Renal pelvis (tissue), 1 donor: ENCODE measurements at regions not wholly inside any gene's neighbourhood (a gene's known extent, or its start where the extent isn't known, plus 50 kb on each side); places are given as distances from the start of the nearest gene placed in this dataset.
"Not testable (repeated sequence)": the region's sequence is repeated elsewhere in the genome, so short reads cannot be mapped to it uniquely, and the experiment has no call there.

Experiments used
- DNase-seq: peaks from one replicate; pipeline ENCODE4 v3.0.0-alpha.2; 2013

DNA sequence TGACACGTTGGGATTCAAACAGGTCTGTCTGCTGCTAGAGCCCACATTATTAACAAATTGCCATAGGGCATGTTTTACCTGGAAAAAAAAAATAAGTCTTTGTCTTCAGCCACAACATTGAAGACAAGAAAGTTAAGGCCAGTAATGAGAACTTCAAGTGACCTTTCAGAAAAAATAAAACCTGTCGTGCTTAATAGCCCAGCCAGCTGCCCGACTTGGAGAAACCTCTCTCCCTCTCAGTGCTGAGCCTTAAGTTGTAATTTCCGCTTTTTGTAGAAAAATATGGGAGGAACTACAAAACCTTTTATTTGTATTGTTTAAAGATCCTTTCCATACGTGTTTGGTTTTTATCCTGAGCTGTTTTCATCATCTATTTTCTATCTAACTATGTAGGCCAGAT, 454.3 kb upstream of the SLITRK6 start:
- not testable (repeated sequence) for DNase-seq

DNA sequence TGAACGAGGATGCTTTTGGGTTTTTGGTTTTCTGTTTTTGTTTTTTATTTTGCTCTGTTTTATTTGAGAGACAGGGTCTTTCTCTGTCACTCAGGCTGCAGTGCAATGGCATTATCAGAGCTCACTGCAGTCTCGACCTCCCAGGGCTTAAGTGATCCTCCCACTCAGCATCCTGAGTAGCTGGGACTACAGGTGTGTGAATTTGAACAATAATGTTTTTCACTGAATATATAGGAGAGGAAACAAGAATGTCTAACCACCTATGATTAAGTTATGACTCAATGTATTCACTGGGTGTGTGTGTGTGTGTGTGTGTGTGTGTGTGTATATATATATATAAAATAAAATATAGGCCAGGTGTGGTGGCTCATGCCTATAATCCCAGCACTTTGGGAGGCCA, 456.6 kb upstream of the SLITRK6 start:
- not testable (repeated sequence) for DNase-seq

DNA sequence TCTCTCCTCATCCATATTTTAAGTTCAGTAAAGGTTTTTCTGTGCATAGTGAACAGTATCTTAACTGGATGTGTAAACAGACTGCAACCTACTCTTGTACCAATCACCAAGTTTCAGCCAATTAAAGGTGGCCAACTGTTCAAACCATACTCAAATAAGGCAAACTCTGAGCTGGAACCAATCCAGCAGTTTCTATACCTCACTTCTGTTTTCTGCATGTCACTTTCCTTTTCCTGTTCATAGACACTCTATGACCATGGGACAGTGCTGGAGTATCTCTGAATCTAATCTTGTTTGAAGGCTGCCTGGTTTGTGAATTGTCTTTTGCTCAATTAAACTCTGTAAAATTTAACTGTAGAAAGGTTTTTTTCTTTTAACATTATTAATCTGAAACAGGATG, 470.3 kb upstream of the SLITRK6 start:
- no peak for DNase-seq

DNA sequence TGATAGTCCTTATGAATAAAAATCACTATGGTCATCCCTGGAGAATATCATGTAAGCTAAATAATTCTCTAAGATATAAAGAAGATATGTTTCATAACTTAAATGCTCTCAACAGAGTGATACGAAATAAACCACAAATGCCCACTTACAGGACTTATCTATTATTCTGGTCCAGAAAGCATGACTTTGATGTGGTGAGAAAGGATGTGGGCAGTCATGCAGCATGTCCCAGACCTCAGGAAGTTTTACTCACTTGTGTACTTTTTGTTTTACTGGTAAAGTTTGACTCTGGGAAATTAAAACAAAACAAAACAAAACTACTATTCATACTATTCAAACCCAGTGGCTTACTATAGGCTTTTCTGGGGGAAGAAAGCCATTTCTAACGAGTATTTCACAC, 483.2 kb upstream of the SLITRK6 start:
- no peak for DNase-seq

DNA sequence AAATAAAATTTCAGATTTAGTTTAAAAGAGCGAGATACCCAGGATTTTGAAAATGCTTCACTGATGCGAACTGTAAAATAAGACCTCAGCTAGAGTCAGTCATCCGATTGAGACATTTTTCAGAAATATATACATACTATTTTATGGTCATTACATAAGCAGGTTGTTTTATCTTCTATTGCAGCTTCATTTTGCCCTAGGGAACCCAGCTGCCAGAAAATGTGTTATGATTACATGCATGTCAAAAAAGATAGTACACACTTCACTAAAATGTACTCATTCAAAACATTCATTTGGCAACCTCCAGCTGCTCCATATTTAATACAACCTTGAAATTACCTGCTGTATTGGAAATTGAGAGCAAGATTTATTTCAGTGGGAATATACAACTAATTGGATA, 483.8 kb upstream of the SLITRK6 start:
- no peak for DNase-seq

DNA sequence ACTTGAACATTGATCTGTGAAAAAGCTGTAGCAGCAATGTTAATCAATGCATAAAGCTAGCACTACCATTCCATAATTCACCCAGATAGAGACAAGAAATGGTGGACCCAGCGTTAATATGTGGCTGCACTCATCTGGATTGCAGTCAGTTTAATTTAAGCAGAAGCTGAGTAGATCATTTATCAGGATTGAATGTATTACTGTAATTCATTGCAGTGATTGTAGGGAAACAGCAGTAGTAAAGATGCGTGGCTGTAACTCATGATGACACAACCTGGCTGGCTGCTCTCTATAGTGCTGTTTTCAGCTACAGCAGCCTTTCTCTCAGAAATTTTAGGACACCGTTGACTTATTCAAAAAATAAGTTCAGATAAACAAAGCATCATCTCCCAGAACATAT, 499.5 kb upstream of the SLITRK6 start:
- peak; percentile 4 for DNase-seq

DNA sequence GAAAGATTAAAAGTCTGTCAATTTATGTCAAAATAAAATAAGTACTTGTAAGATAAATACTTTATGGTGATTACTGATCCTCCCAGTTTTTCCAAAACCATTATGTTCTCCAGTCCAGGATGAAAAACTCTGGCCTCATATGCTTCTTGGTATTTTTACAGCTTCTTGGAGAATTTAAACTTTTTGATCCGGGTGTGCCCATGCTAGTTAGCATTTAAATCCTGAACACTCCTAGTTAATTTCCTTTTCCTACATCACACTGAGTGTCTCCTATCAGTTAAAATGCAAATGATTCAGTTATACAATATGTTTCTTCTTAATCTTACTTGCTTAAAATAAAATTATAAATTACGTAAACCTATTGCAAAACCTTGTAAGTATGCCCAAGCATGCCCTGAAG, 499.9 kb upstream of the SLITRK6 start:
- no peak for DNase-seq

DNA sequence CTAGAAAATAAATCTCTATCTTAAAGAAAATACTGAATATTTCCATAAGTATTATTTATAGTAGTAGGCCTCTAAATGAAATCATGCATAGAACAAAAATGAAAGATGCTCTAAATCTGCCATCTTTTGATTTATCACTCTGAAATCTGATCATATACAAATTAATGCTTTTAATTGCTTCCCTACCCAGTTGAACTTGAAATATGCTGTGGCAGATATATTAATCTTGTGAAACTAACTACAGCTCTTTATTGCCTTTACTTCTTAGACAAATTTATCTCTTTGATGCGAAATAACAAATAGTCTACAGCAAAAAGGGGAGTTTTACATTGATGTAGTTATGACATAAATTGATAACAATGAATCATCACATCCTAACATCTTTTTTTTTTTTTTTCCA, 510.7 kb upstream of the SLITRK6 start:
- DNase-seq: no peak

DNA sequence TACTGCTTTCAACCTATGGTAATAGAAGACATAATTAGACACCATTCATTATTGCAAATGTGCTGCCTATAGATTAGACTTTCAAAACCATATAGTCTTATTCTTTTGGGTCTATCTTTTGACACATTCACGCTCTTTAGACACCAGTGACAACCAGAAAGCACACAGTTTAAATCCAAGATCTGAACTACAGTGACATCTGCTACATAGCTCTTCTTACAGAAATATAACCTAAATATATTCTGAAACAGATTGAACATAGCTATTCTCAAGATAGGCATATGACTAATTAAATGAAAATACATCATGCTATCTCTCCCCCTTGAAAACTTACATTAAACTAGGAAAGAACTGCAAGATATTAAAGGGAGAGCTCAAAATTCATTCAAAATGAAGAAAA, 514.2 kb upstream of the SLITRK6 start:
- DNase-seq: no peak

DNA sequence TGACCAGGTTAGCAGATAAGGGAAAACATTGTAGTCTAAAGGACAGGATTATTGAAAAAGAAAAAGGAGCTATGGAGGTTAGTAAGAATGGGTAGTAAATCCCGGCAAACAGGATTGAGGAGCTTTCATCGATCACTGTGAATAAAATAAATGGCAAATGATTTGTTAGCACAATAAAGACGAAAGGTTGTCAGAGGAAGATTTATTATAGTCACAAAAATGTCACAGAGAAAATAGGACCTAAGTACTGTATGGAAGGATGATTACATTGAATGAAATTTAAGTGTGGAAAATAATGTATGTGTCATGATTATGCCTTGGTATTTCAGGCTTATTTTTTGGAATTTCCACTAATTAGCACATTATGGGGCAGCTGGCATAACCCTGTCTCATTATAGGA, 519.2 kb upstream of the SLITRK6 start:
- no peak for DNase-seq

DNA sequence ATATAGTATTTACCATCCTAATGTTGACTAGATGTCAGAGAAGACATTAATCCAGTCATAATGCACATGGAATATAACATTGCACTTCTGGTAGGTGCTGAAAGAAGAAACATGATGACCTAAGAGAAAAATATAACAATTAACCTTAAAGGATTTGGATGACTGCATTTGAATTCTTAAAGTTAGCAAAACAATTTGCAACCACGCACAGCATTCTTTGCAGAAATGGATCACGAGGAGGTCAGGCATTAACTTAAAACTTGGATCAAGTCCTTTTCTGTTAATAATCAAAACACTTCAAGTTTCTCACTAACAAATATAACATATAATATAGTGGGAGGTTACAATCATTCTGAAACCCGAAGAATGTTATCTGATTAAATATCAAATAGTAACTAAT, 525.0 kb upstream of the SLITRK6 start:
- DNase-seq: no peak

DNA sequence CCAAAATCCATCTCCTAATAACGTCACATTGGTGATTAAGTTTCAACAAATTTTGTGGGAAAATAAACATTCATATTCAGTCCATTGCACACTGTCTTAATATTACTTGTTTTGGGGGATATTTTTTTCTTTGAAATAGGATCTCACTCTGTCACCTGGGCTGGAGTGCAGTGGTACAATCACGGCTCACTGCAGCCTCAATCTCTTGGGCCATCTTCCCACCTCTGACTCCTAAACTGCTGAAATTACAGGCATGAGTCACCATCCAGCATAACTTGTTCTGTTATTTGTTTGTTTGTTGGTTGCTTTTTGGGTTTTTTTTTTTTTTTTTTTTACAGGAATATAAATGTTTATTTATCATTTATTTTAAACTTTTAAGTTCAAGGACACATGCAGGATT, 556.1 kb upstream of the SLITRK6 start:
- DNase-seq: no peak

DNA sequence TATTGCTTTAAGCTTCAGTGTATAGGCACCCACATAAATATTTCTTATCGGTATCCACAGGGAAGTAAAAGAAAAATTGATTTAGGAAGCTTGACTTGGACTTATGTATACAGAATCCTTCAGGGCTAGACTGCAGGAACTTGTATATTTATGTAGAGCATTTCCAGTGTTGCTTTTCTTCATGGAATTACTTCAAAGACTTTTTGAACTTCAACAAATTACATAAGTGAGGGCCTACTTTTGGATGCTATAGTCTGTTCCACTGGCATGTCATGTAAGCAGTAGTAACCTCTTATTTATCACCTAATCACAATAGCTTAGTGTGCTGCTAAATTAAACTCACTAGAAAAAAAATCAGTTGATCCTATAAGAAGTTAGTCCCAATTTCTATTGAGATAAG, 557.9 kb upstream of the SLITRK6 start:
- DNase-seq: no peak

DNA sequence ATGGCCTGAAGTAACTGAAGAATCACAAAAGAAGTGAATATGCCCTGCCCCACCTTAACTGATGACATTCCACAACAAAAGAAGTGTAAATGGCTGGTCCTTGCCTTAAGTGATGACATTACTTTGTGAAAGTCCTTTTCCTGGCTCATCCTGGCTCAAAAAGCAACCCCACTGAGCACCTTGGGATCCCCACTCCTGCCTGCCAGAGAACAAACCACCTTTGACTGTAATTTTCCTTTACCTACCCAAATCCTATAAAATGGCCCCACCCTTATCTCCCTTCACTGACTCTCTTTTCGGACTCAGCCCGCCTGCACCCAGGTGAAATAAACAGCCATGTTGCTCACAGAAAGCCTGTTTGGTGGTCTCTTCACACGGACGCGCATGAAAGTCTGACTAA, 564.5 kb upstream of the SLITRK6 start:
- not testable (repeated sequence) for DNase-seq

DNA sequence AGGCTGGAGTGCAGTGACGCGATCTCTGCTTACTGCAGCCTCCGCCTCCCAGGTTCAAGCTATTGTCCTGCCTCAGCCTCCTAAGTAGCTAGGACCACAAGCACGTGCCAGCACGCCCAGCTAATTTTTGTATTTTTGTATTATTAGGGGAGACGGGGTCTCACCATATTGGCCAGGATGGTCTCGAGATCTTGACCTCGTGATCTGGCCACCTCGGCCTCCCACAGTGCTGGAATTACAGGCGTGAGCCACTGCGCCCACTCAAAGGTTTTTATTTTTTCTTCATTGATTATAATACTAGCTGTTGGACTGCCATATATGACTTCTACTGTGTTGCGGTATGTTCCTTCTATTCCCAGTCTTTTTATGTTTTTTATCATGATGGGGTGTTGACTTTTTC, 569.7 kb upstream of the SLITRK6 start:
- no peak for DNase-seq

DNA sequence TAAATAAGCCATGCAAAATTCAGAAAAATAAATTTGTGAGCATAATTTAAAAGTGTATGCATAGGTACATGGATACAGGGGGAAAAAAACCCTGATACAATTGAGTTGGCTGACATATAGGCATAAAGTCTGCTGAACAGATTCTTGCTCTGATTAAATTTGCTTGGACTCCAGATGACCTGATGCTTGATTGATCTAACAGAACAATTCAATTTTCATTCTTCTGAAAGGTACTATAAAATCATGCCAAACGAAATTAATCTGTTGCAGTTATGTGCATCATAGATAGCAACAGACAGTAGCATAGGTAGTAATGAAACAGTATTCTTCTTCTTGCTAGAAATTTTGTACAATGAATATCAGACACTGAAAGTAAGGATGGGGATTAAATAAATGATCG, 578.2 kb upstream of the SLITRK6 start:
- no peak for DNase-seq

DNA sequence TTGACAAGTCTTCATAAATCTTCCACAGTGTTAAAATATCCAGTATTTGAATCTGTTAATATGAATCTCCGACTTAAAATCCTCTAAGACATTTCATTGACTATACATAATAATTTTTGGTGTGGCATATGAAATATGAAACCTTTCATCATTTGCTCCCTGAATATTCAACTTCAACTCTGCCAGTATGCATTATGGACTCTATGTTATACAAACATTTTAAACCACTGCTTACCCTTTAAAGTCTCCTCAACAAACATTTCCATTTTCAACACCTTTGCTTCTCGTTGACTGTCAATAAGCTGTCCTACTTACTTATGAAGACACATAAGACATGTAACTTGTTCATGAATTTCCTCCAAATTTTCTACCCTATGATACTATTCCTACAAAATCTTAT, 579.4 kb upstream of the SLITRK6 start:
- no peak for DNase-seq

DNA sequence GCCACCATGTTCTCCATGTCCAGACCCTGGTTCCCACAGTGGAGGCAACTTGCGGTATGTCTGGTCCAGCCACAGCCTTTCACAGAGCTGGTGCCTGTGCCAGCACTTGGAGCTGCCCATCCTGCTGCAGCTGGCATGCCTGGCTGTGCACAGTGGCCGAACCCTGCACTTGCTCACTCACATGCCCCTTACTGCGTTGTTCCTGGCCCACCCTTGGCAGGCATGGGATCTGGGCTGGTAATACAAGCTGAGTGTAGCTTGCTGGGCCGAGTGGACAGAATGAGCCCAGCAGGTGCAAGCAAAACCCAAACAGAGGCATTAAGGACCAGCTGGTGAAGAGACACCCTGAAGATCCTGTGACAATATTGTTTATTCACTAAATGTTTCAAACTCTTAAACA, 583.9 kb upstream of the SLITRK6 start:
- no peak for DNase-seq

DNA sequence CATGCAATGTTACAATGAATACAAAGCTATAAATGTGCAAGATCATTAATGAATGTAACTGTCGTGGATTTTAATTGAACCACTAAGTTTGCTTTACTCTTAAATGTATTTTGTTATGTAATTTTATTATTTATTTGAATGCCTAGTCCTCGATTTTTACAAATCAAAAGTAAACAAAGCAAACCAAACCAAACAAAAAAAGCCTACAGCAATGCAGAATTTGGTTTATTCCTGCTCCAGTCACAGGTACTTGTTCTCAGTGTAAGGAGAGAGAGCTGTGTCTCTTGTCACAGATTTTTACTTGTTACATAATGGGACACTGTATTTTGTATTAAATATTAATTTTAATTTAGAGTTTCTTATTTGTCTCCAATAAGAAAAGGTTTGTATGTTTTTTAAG, 584.3 kb upstream of the SLITRK6 start:
- DNase-seq: no peak

DNA sequence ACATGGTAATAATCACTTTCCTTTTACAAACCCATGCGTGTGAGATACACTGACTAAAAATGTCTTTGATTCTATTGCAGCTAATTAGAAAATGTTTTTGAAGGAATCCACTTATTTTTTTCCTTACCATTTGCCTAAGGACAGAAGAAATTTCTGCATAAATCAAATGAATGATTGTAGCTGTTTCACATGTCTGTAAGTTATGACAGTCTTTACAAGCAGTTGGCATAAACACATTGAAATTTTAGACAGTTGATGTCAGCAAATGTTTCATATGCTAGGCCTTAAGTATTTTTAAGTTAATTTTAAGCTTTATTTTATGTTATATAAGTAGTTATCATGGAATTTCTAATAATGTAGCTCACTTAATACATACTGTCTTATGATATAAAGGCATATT, 598.4 kb upstream of the SLITRK6 start:
- DNase-seq: no peak

DNA sequence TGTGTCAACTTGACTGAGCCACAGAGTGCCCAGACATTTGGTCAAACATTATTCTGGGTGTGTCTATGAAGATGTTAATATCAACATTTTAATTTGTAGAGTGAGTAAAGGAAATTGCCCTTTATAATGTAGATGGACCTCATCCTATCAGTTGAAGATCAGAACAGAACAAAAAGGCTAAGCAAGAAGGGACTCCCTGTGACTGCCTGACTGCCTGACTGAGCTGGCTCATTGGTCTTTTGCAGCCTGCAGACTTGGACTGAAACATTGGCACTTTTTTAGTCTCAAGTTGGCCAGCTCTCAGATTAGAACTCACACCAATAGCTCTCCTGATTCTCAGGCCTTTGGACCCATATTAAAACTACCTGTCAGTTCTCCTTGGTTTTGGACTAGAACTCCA, 600.4 kb upstream of the SLITRK6 start:
- DNase-seq: no peak

DNA sequence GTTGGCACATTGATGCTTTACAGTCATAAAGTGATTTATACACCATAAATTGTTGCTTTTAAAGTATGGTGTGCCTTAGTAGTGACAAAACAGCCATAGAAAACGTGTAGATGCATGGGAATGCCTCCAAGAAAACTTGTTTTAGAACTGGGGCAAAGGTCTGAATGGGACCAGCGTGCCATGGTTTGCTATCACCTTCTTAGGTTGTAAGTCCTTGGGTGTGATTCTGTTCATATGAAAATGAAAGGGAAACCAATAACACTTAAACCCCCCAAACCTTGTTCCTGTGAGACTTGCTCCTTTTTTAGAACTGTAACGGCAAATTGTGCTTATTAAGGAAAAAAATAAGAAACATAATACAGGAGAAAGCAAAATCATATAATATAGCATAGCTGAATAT, 603.3 kb upstream of the SLITRK6 start:
- no peak for DNase-seq

DNA sequence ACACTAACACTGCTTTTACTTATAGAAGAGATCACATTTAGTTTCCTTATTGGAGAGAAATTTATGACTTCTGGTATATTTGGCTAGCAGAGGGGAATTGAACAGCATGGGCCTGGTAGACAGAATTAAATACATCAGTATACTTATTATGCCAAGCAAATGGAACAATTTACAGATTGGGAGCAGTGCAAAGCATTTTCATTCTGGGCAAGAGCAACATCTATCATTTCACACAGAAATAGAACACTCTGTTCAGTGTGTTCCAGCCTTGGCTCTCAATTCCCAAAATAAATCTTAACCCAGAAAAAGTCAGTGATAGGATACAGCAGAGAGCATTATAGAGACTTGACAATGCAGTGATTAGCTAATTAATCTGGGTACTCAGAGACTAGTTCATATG, 604.0 kb upstream of the SLITRK6 start:
- no peak for DNase-seq

DNA sequence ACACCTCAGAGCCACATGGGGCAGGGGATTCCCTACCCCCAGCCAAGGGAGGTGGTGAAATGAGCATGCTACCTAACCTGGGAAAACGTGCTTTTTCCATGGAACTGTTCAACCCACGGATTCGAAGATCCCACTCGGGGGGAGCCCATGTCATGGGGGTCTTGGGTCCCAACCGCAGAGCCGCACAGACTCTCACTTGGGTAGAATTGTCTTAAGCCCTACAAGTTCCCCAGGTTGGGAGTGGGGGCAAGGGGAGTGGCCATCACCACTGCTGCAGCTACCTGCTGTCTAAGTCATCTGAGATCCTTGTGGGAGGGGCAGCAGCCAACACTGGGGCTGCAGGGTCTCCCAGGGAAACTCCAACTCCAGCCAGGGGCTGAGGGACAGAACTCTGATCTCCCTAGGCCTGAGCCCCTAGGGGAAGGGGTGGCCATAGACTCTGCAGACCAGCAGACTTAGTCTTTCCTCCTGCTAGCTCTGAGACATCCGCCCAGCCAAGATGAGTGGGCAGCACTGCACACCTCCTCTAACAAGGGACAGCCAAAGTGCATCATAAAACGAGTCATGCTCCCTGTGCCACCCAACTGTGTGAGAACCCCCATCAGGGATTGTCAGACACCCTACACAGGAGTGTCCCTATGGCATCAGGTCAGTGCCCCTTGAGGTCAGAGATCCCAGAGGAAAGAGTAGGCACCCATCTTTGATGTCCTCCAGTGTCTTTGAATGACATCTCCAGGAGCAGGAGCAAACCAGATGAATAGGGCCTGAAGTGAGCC, 610.4 kb upstream of the SLITRK6 start:
- no peak for DNase-seq
